ENCODE measurements at regions not wholly inside any gene's neighbourhood (a gene's known extent, or its start where the extent isn't known, plus 50 kb on each side); places are given as distances from the start of the nearest gene placed in this dataset.
"Not testable (repeated sequence)": the region's sequence is repeated elsewhere in the genome, so short reads cannot be mapped to it uniquely, and the experiment has no call there.

DNA sequence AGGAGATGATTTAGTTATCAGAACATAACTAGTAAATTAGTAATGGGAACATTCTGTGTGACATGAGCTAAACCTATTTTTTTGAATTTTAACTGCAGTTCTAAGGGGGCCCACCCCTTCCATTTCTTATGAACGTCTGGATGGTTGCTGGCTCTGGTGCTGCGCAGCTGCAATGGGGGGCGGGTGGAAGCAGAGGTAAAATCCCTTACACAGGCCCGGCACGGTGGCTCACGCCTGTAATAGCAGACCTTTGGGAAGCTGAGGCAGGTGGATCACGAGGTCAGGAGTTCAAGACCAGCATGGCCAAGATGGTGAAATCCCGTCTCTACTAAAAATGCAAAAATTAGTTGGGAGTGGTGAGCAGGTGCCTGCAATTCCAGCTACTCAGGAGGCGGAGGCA lies 151.5 kb downstream of the GALR1 start:
- H3K4me3 ChIP-seq (ENCODE audit: low read depth, low read length) = no peak overlapping the region
- no peak for DNase-seq (ENCODE audit: low read depth)
- TF ChIP-seq, protein P1, sequence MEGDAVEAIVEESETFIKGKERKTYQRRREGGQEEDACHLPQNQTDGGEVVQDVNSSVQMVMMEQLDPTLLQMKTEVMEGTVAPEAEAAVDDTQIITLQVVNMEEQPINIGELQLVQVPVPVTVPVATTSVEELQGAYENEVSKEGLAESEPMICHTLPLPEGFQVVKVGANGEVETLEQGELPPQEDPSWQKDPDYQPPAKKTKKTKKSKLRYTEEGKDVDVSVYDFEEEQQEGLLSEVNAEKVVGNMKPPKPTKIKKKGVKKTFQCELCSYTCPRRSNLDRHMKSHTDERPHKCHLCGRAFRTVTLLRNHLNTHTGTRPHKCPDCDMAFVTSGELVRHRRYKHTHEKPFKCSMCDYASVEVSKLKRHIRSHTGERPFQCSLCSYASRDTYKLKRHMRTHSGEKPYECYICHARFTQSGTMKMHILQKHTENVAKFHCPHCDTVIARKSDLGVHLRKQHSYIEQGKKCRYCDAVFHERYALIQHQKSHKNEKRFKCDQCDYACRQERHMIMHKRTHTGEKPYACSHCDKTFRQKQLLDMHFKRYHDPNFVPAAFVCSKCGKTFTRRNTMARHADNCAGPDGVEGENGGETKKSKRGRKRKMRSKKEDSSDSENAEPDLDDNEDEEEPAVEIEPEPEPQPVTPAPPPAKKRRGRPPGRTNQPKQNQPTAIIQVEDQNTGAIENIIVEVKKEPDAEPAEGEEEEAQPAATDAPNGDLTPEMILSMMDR (conservative IDR thresholded peaks at IDR 0.05; ENCODE audit: low read depth, low read length) = no peak

DNA sequence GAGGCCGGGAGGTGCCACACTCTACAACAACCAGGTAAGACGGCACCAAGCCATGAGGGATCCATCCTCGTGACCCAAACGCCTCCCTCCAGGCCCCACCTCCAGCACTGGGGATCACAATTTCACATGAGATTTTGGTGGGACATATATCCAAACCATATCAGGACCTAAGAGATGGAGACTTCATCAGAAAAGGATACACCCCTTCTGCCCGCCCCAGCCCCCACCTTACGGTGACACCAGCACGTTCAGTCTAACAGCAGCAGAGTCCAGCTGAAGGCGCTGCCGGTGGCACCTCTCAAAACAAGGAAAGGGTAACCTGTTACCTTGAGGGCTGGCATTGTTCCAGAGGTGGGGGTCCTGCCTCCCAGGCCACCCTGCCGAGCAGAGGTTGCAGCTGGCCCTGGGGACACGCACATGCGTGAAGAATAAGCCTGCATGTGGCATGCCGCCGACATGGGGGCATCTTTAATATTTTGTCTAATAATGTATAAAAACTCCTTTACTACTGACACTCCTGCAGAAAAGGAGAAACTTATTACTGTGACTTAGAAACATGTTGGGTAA lies 154.4 kb downstream of the GALR1 start:
- H3K4me3 ChIP-seq (ENCODE audit: low read depth, low read length) = no peak overlapping the region
- DNase-seq (ENCODE audit: low read depth) = no peak
- TF ChIP-seq, protein P1 (conservative IDR thresholded peaks at IDR 0.05; ENCODE audit: low read depth, low read length) = no peak

DNA sequence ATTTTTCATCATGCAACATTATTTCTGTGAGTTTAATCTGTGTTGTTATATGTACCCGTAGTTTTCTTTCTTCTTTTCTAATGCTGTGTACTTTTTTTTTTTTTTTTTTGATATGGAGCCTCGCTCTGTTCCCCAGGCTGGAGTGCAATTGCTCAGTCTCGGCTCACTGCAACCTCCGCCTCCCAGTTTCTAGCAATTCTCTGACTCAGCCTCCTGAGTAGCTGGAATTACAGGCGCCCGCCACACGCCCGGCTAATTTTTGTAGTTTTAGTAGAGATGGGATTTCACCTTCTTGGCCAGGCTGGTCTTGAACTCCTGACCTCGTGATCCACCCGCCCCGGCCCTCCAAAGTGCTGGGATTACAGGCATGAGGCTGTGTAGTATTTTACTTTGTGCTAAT lies 155.4 kb downstream of the GALR1 start:
- TF ChIP-seq, protein P1 (conservative IDR thresholded peaks at IDR 0.05; ENCODE audit: low read depth, low read length) = no peak
- no peak overlapping the region for H3K4me3 ChIP-seq (ENCODE audit: low read depth, low read length)
- DNase-seq (ENCODE audit: low read depth) = no peak

DNA sequence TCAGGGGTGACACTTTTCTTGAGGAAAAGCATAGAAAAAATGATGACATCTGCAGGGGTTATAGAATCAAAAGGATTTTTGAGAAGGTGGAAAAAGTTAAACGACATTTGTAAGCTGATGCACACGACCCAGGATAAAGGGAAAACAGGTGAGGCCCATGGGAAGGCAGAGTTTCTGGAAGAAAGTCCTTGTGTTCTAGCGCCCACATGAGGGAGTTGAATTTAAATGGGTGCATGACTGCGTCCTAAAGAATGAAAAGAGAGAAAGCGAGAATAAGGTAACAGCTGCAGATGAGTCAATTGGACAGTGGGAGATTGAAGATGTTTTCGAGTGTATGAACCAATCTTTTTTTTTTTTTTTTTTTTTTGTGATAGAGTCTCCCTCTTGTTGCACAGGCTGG lies 158.1 kb downstream of the GALR1 start:
- no peak for DNase-seq (ENCODE audit: low read depth)
- no peak overlapping the region for H3K4me3 ChIP-seq (ENCODE audit: low read depth, low read length)
- TF ChIP-seq, protein P1 (conservative IDR thresholded peaks at IDR 0.05; ENCODE audit: low read depth, low read length) = no peak

DNA sequence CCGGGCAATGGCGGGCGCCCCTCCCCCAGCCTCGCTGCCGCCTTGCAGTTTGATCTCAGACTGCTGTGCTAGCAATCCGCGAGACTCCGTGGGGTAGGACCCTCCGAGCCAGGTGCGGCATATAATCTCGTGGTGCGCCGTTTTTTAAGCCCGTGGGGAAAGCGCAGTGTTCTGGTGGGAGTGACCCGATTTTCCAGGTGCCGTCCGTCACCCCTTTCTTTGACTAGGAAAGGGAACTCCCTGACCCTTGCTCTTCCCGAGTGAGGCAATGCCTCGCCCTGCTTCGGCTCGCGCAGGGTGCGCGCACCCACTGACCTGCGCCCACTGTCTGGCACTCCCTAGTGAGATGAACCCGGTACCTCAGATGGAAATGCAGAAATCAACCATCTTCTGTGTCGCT lies 171.9 kb downstream of the GALR1 start:
- DNase-seq (ENCODE audit: low read depth); H3K4me3 ChIP-seq (ENCODE audit: low read depth, low read length): not testable (repeated sequence)

DNA sequence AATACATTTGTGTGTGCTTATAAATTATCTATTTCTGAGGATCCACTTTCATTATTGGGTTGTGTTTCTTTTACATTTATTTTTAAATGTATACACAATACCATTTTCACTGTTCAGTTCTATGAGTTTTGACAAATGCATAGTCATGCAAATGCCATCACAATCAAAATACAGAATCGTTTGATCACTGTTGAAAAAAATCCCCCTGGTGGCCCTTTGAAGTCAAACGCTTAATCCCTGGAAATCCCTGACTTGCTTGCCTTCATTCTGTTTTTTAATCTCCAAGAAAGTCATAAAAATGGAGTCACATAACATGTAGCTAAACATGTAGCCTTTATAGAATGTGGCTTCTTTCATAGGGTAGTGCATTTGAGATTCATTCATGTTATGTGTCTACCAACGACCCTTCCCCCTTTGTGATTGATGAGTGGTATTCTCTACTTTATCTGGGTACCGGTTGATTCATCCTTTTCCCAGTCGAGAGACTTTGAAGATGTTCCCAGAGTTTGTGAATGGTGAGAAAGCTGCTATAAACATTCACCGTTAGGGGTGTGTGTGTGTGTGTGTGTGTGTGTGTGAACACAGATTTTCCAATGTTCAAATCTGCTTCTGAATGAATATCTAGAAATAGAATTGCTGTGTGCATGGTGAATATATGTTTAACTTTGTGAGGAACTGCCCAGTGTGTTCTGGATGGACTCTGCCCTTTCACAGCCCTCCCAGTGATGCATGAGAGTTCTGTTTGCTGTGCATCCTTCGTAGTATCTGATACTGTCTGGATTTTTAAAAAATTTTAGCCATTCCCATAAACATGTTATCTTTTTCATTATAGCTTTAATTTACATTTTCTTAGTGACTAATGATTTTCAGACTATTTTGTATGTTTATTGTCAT lies 173.6 kb downstream of the GALR1 start:
- no peak overlapping the region for H3K4me3 ChIP-seq (ENCODE audit: low read depth, low read length)
- no peak for DNase-seq (ENCODE audit: low read depth)
- TF ChIP-seq, protein P1 (conservative IDR thresholded peaks at IDR 0.05; ENCODE audit: low read depth, low read length) = no peak

DNA sequence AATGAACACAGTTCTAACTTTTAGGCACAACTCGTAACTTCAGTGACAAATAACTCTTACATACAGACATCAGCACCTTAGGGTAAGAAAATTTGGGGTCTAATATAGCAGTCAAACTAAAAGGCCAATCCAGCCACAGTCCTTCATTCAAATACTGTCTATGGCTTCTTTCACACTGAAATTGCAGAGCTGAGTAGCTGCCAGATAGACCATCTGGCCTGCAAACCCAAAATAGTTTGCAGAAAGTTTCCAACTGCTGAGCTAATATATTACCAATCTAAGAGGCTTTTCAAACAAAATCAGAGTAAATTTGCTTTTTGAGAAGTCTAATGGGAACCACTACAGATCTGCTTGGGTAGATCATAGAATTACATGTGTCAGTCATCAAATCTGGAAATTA lies 183.4 kb downstream of the GALR1 start:
- TF ChIP-seq, protein P1 (conservative IDR thresholded peaks at IDR 0.05; ENCODE audit: low read depth, low read length) = no peak
- DNase-seq (ENCODE audit: low read depth) = no peak

More for the DNA sequence above, 183.4 kb downstream of the GALR1 start:
- no peak overlapping the region for H3K4me3 ChIP-seq (ENCODE audit: low read depth, low read length)
